ENCODE measurements at regions not wholly inside any gene's neighbourhood (a gene's known extent, or its start where the extent isn't known, plus 50 kb on each side); places are given as distances from the start of the nearest gene placed in this dataset.

DNA sequence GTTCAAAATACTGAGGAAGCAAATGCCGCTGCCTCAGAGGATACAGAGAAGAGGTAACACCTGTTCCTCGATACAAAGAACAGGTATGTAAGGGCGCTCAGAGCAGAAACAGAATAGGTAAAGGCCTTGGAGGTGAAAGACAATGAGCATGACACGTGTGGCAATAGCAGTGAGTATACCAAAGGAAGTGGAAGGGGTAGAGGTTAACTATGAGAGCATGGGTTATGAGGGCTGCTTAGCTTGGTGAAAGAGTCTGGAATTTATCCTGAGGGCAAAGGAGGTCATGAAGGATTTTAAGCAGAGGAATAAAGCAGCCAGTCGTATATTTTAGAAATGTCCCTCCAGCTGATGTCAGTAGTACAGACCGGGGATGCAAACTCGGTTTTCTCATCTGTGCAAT lies 269.8 kb upstream of the ZNF462 start:
- TF ChIP-seq, protein P1, sequence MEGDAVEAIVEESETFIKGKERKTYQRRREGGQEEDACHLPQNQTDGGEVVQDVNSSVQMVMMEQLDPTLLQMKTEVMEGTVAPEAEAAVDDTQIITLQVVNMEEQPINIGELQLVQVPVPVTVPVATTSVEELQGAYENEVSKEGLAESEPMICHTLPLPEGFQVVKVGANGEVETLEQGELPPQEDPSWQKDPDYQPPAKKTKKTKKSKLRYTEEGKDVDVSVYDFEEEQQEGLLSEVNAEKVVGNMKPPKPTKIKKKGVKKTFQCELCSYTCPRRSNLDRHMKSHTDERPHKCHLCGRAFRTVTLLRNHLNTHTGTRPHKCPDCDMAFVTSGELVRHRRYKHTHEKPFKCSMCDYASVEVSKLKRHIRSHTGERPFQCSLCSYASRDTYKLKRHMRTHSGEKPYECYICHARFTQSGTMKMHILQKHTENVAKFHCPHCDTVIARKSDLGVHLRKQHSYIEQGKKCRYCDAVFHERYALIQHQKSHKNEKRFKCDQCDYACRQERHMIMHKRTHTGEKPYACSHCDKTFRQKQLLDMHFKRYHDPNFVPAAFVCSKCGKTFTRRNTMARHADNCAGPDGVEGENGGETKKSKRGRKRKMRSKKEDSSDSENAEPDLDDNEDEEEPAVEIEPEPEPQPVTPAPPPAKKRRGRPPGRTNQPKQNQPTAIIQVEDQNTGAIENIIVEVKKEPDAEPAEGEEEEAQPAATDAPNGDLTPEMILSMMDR (IDR thresholded peaks at IDR 0.05; ENCODE audit: extremely low read depth in 1 of 2, insufficient read depth in 1 of 2, low read depth in 1 of 2, low read length in 2 of 2), result no peak
- TF ChIP-seq, protein P2, sequence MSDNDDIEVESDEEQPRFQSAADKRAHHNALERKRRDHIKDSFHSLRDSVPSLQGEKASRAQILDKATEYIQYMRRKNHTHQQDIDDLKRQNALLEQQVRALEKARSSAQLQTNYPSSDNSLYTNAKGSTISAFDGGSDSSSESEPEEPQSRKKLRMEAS (IDR thresholded peaks at IDR 0.05; ENCODE audit: insufficient read depth, insufficient read length), result no peak
- TF ChIP-seq POLR2A (IDR thresholded peaks at IDR 0.05; ENCODE audit: low read depth, low read length) (no peak), EZH2 (IDR thresholded peaks at IDR 0.05; ENCODE audit: borderline replicate concordance, low read depth, low read length, severe bottlenecking) (no peak), MYC (IDR thresholded peaks at IDR 0.05; ENCODE audit: low read depth, low read length) (no peak), GATA2 (IDR thresholded peaks at IDR 0.05; ENCODE audit: insufficient read depth, insufficient read length, low read depth, low read length) (no peak), POLR2AphosphoS5 (IDR thresholded peaks at IDR 0.05; ENCODE audit: insufficient read depth, low read depth, low read length) (no peak), JUN (IDR thresholded peaks at IDR 0.05; ENCODE audit: borderline replicate concordance, insufficient read depth, insufficient read length, low read depth) (no peak), FOS (IDR thresholded peaks at IDR 0.05; ENCODE audit: borderline replicate concordance, insufficient read depth, low read length) (no peak)
